GM19452 (cell line): ENCODE measurements at regions not wholly inside any gene's neighbourhood (a gene's known extent, or its start where the extent isn't known, plus 50 kb on each side); places are given as distances from the start of the nearest gene placed in this dataset.

Source experiments
- ATAC-seq: cut with Tn5 transposase; IDR thresholded peaks from one replicate; pipeline ENCODE4 v1.9.1; 2021; ENCODE audit not compliant: unreplicated experiment

- ATAC-seq, result no peak
Measured at GRCh38 chr4:4808086-4808485, 51.4 kb upstream of the MSX1 start.

GRCh38 chr4:4805887-4806286 is 53.6 kb upstream of the MSX1 start:
- no peak for ATAC-seq

- ATAC-seq, result no peak
Measured at GRCh38 chr4:4803912-4804296, 55.6 kb upstream of the MSX1 start.

- no peak for ATAC-seq
Measured at GRCh38 chr4:4803216-4803911, 56.1 kb upstream of the MSX1 start.

- ATAC-seq, result no peak
Measured at GRCh38 chr4:4800646-4801408, 58.6 kb upstream of the MSX1 start.

GRCh38 chr4:4794421-4794820 is 65.0 kb upstream of the MSX1 start:
- no peak for ATAC-seq

GRCh38 chr4:4792466-4792865 is 67.0 kb upstream of the MSX1 start:
- no peak for ATAC-seq

GRCh38 chr4:4791299-4792111 is 68.0 kb upstream of the MSX1 start:
- ATAC-seq, result no peak

GRCh38 chr4:4789462-4789861 is 70.0 kb upstream of the MSX1 start:
- ATAC-seq, result no peak

- ATAC-seq, result no peak
Measured at GRCh38 chr4:4788573-4788972, 70.9 kb upstream of the MSX1 start.

- ATAC-seq, result no peak
Measured at GRCh38 chr4:4787421-4787820, 72.0 kb upstream of the MSX1 start.

- ATAC-seq, result no peak
Measured at GRCh38 chr4:4784379-4784778, 75.1 kb upstream of the MSX1 start.

GRCh38 chr4:4783847-4784246 is 75.6 kb upstream of the MSX1 start:
- ATAC-seq, result no peak

GRCh38 chr4:4782969-4783368 is 76.5 kb upstream of the MSX1 start:
- ATAC-seq, result no peak

- ATAC-seq, result no peak
Measured at GRCh38 chr4:4781936-4782707, 77.3 kb upstream of the MSX1 start.

- ATAC-seq, result no peak
Measured at GRCh38 chr4:4780729-4781244, 78.7 kb upstream of the MSX1 start.

- ATAC-seq, result no peak
Measured at GRCh38 chr4:4779486-4779885, 80.0 kb upstream of the MSX1 start.

- ATAC-seq, result no peak
Measured at GRCh38 chr4:4779054-4779453, 80.4 kb upstream of the MSX1 start.

GRCh38 chr4:4778554-4778953 is 80.9 kb upstream of the MSX1 start:
- no peak for ATAC-seq

- ATAC-seq, result no peak
Measured at GRCh38 chr4:4776934-4777333, 82.5 kb upstream of the MSX1 start.

GRCh38 chr4:4776335-4776734 is 83.1 kb upstream of the MSX1 start:
- no peak for ATAC-seq
